GM23338 (cell line): ENCODE measurements at regions not wholly inside any gene's neighbourhood (a gene's known extent, or its start where the extent isn't known, plus 50 kb on each side); places are given as distances from the start of the nearest gene placed in this dataset.

Source experiments
- CREB1 ChIP-seq: fragments of 250-450 bp; sonication (Bioruptor Pico); IDR thresholded peaks from 2 replicates; pipeline ENCODE4 v1.5.0; 2020; ENCODE audit warnings: low read depth, mild to moderate bottlenecking, moderate library complexity
- EZH2 ChIP-seq: fragments of 200-600 bp; sonication (generic); IDR thresholded peaks from one replicate; pipeline ENCODE4 v1.8.0; 2017; ENCODE audit warnings: antibody characterized with exemption, mild to moderate bottlenecking, low read depth; ENCODE audit not compliant: unreplicated experiment
- EZH2phosphoT487 ChIP-seq: fragments of 200-600 bp; sonication (generic); IDR thresholded peaks from one replicate; pipeline ENCODE4 v1.8.1; 2018; ENCODE audit warnings: antibody characterized with exemption; ENCODE audit not compliant: unreplicated experiment
- JUNB ChIP-seq: IDR thresholded peaks from one replicate; pipeline ENCODE4 v1.6.1; 2016; ENCODE audit warnings: antibody characterized with exemption; ENCODE audit not compliant: unreplicated experiment
- POLR2AphosphoS5 ChIP-seq: IDR thresholded peaks from 2 replicates; pipeline ENCODE4 v1.6.1; 2016; ENCODE audit warnings: antibody characterized with exemption, low read depth
- STAT1 ChIP-seq: IDR thresholded peaks from one replicate; pipeline ENCODE4 v1.6.1; 2016; ENCODE audit warnings: antibody characterized with exemption; ENCODE audit not compliant: unreplicated experiment
- ZNF114 ChIP-seq: fragments of 250-450 bp; sonication (Bioruptor Pico); IDR thresholded peaks from 2 replicates; pipeline ENCODE4 v1.5.0; 2020; ENCODE audit warnings: mild to moderate bottlenecking, moderate library complexity
- ZNF331 ChIP-seq: fragments of 250-450 bp; sonication (Bioruptor Pico); IDR thresholded peaks from 2 replicates; pipeline ENCODE4 v1.5.0; 2020; ENCODE audit warnings: low read depth, mild to moderate bottlenecking, moderate library complexity
- TF ChIP-seq, protein P1 (sequence below), 2 experiments: fragments of 200-600 bp in 1 of 2; sonication (generic) in 1 of 2; conservative IDR thresholded peaks; 2 replicates each; pipeline versions ENCODE4 v1.5.1 to v1.6.1; 2016 to 2017; ENCODE audit warnings: antibody characterized with exemption in 2 of 2, low read depth in 2 of 2, mild to moderate bottlenecking in 2 of 2, moderate library complexity in 1 of 2
- TF ChIP-seq, protein P2 (sequence below): IDR thresholded peaks from one replicate; pipeline ENCODE4 v1.6.1; 2018; ENCODE audit warnings: antibody characterized with exemption; ENCODE audit not compliant: unreplicated experiment
- TF ChIP-seq, protein P3 (sequence below): IDR thresholded peaks from 2 replicates; pipeline ENCODE4 v1.6.1; 2016; ENCODE audit warnings: antibody characterized with exemption

DNA sequence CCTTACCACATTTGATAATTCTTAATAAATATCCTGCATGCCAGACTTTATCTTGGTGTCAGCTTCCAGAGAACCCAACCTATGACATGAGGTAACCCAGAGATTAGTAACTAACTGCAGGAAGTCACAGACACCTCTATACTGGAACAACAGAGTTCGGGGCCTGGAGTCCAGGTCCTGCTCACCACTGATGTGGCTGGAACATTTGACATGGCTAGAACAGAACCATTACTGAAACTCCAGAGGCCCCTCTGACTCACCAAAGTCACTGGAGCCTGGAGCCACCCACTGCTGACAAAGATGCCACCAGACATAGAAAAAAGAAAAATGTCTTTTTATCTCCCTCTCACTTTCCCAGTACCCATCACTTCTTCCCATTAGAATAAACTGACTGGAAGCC is 403.7 kb downstream of the MID1IP1 start:
- TF ChIP-seq EZH2phosphoT487, result no peak
- TF ChIP-seq, protein P1, sequence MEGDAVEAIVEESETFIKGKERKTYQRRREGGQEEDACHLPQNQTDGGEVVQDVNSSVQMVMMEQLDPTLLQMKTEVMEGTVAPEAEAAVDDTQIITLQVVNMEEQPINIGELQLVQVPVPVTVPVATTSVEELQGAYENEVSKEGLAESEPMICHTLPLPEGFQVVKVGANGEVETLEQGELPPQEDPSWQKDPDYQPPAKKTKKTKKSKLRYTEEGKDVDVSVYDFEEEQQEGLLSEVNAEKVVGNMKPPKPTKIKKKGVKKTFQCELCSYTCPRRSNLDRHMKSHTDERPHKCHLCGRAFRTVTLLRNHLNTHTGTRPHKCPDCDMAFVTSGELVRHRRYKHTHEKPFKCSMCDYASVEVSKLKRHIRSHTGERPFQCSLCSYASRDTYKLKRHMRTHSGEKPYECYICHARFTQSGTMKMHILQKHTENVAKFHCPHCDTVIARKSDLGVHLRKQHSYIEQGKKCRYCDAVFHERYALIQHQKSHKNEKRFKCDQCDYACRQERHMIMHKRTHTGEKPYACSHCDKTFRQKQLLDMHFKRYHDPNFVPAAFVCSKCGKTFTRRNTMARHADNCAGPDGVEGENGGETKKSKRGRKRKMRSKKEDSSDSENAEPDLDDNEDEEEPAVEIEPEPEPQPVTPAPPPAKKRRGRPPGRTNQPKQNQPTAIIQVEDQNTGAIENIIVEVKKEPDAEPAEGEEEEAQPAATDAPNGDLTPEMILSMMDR (conservative IDR thresholded peaks at IDR 0.05; ENCODE audit: low read depth in 2 of 2), result no peak
- TF ChIP-seq, protein P2, sequence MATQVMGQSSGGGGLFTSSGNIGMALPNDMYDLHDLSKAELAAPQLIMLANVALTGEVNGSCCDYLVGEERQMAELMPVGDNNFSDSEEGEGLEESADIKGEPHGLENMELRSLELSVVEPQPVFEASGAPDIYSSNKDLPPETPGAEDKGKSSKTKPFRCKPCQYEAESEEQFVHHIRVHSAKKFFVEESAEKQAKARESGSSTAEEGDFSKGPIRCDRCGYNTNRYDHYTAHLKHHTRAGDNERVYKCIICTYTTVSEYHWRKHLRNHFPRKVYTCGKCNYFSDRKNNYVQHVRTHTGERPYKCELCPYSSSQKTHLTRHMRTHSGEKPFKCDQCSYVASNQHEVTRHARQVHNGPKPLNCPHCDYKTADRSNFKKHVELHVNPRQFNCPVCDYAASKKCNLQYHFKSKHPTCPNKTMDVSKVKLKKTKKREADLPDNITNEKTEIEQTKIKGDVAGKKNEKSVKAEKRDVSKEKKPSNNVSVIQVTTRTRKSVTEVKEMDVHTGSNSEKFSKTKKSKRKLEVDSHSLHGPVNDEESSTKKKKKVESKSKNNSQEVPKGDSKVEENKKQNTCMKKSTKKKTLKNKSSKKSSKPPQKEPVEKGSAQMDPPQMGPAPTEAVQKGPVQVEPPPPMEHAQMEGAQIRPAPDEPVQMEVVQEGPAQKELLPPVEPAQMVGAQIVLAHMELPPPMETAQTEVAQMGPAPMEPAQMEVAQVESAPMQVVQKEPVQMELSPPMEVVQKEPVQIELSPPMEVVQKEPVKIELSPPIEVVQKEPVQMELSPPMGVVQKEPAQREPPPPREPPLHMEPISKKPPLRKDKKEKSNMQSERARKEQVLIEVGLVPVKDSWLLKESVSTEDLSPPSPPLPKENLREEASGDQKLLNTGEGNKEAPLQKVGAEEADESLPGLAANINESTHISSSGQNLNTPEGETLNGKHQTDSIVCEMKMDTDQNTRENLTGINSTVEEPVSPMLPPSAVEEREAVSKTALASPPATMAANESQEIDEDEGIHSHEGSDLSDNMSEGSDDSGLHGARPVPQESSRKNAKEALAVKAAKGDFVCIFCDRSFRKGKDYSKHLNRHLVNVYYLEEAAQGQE, result no peak
- TF ChIP-seq POLR2AphosphoS5, result no peak
- TF ChIP-seq EZH2, result no peak
- TF ChIP-seq ZNF114 (CRISPR knock-in tag), result no peak
- no peak for TF ChIP-seq JUNB
- no peak for TF ChIP-seq ZNF331 (CRISPR knock-in tag)
- no peak for TF ChIP-seq CREB1 (CRISPR knock-in tag)
- no peak for TF ChIP-seq STAT1
- TF ChIP-seq, protein P3, sequence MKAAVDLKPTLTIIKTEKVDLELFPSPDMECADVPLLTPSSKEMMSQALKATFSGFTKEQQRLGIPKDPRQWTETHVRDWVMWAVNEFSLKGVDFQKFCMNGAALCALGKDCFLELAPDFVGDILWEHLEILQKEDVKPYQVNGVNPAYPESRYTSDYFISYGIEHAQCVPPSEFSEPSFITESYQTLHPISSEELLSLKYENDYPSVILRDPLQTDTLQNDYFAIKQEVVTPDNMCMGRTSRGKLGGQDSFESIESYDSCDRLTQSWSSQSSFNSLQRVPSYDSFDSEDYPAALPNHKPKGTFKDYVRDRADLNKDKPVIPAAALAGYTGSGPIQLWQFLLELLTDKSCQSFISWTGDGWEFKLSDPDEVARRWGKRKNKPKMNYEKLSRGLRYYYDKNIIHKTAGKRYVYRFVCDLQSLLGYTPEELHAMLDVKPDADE, result no peak
